Activated gamma-delta T cell treated with Interleukin-2 at 50 U/mL for 16 hours (primary cell): ENCODE measurements at regions not wholly inside any gene's neighbourhood (a gene's known extent, or its start where the extent isn't known, plus 50 kb on each side); places are given as distances from the start of the nearest gene placed in this dataset.

ENCODE experiments used
- DNase-seq: peaks from one replicate; pipeline ENCODE4 v3.0.0-alpha.2; 2020

DNA sequence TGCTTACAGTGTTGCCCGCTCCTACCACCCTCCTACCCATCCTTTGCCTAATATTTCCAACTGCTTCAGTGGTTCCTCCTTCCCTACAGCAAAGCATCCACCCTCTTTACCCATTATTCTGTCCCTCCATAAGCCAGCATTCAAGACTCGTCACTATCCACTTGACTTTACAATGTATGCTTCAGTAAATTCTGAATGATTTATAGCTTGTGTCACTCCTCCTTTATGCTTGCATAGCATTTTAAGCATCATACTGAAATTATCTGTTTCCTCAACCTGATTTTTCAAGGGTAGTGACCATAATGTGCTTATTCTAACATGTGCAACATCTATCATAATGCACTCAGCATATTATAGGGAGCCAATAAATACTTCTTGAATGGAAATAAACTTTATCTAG lies 365.5 kb downstream of the RAB28 start:
- DNase-seq, result no peak

GRCh38 chr4:13117185-13117584 lies 367.0 kb downstream of the RAB28 start:
- DNase-seq, result no peak

- DNase-seq, result no peak
These were observed 372.1 kb downstream of the RAB28 start for GRCh38 chr4:13112030-13112429.

- no peak for DNase-seq
These were observed 374.6 kb downstream of the RAB28 start for GRCh38 chr4:13109536-13109935.

DNA sequence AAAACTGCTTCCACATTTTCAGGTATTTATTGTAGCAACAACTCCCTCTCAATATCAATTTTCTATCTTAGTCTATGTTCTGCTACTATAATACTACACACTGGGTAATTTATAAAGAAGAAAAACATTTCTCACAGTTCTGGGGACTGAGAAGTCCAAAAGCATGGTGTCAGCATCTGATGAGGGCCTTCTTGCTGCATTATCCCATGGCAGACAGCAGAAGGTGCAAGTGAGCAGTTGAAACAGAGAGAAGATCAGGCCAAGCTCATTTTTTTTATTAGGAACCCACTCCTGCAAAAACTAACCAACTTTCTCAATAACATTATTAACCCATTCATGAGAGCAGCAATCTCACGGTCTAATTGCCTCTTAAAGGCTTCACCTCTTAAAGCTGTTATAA lies 376.0 kb downstream of the RAB28 start:
- DNase-seq, result no peak

DNA sequence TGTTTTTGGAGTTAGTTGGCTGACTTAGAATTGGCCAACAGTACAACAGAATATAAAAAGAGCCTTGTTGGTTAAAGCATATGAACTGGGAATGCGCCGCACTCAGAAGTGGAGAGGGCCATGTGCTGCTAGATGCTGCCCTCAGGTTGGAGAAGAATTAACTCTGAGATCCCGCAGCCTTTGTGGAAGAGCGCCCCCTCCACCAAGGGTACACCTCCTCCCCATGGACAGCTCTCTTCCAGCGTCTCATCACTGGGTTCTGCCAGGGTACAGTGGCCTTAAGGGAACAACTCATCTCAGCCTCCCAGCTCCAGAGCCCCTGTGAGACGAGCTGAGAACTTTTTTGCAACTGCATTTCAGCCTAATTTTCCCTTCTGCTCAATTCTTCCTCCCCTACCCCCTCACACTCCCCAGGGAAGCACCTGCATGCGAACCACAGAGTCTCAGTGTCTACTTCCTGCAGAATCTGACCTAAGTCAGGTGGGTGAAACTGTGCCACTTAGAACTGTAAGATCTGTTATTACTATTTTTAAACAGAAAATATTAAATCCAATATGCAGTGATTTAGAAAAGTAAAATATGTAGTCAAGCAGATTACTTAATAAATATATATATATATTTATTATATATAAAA lies 380.6 kb downstream of the RAB28 start:
- DNase-seq, result no peak

GRCh38 chr4:13102092-13102742 lies 381.9 kb downstream of the RAB28 start:
- no peak for DNase-seq

- DNase-seq, result no peak
These were observed 386.2 kb downstream of the RAB28 start for GRCh38 chr4:13097971-13098370.

DNA sequence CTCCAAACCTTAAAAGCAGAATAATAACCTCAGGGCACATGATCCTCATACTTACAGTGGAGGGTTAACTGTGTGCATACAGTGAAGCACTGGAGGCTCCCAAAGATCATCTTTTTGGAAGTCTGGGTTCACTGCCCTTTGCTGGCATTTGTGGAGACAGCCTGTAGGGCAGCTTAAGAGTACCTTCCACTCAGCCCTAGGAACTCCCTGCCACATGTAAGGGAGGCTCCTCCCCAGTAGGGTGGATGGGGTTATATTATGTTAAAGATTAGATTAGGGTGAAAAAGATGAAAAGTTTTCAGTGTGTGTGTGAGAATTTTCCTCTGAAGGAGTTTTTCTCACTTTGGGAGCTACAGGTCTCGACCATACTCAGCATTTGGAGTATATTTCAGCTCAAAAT lies 388.4 kb downstream of the RAB28 start:
- DNase-seq, result no peak

DNA sequence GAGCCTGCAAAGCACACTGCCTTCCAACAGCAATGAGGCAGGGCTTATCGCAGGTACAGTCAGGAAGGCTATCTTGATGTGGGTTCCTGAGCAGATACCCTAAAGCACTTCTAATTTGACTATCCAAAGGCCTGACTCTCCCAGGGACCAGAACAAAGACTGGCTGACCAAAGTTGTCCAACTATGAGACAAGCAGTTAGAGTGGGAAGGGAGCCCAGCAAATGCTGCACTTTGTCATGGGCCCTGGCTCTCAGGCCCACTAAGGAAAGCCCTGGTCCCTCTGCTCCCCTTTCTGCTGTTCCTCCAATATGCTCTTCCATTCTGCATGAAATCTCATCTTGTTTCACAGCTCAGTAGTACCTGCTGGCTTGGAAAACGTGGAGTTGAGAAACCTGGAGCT lies 391.0 kb downstream of the RAB28 start:
- DNase-seq, result no peak

DNA sequence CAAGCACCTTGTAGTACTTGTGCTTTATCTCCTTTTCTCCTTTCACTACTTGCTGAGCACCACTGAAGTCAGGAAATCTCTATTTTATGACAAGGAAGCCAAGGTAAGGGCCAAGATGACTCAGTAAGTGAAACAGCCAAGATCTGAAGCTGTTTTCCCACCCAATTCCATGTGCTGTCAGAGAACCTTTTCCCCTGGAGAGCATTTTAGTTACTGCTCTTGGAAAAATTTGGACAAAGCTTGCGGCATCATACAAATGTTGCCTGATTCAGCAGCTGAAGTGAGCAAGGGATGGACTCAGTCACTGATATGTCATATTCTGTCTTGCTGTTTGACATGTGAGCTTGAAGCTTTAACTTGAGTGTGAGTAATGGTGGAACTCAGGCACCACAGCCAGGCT lies 391.4 kb downstream of the RAB28 start:
- no peak for DNase-seq

DNA sequence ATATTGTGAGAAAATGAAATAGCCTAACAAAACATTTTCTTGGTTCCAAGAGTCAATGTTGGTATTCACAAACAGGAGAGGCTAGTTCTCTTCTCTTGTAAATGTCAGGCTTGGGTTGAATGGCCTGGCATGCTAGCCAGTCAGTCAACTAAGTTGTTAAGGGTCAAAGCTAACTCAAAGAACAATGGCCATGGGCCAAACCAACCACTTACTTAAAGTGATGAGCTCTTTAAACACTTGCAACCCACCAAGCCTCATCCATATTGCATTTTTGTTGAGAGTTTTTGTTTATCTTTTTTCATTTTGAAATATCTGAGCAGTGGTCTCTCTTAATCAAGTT lies 394.5 kb downstream of the RAB28 start:
- no peak for DNase-seq

DNA sequence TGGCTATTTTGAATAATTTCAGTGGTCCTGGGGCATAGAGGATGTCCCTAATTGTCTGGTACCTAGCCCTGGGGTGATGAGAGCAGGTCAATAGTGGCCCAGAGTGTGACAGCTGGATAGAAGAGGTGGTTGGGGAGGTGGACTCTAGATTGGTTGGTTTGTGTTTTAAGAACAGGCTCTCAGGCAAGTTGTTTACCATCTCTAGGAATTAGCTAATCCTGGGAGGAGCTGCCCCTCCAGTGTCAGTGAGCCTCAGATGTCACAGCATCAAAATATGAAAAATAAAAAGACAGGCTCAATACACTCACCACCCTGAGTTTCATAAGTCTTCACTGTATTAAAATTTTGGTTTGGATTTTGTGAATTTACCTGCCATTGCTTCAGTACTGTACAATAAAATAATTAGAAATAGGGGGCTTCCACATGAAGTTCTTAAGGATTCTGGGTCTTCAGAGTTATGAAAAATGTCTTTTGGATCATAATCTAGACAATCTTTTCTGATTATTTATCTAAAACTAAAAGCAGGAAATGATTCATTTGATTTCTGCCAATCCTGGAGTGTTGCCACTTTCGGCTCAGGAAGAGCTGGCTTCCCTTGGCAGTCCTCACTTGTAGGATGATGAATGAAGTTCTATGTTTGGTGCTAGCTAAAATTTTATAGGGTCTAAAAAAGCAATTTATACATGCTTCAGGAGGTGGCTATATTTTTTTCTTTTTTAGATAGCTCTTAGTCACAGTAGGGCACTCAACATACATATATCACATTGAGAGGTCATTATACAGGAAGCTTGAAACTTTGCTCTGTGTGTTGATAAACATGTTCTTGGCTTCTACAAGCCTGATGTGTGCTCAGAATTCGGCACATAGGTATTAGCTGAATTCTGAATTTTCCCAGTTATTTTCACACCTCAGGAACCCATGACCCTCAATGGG lies 395.1 kb downstream of the RAB28 start:
- no peak for DNase-seq

- DNase-seq, result no peak
These were observed 397.1 kb downstream of the RAB28 start for GRCh38 chr4:13087041-13087440.

GRCh38 chr4:13084210-13084609 lies 399.9 kb downstream of the RAB28 start:
- DNase-seq, result no peak

GRCh38 chr4:13081830-13082229 lies 402.3 kb downstream of the RAB28 start:
- no peak for DNase-seq

DNA sequence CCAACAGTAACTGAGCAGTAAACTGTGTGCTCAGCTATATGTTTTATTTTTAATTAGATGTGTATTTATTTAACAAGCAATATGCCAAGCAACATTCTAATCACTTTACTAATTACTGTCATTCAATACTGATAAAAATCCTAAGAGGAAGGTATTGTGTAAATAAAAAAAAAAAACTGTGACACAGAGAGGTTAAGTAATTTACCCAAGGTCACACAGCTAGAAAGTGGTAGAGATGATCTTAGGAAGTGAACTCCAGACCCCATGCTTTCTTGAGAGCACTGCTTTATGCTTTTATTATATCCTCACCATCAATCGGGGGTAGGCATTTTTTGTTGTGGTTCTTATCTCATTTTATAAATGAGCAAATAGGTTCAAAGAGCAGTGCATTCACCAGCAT lies 417.1 kb downstream of the RAB28 start:
- DNase-seq, result no peak

- DNase-seq, result no peak
These were observed 425.1 kb downstream of the RAB28 start for GRCh38 chr4:13059019-13059418.

DNA sequence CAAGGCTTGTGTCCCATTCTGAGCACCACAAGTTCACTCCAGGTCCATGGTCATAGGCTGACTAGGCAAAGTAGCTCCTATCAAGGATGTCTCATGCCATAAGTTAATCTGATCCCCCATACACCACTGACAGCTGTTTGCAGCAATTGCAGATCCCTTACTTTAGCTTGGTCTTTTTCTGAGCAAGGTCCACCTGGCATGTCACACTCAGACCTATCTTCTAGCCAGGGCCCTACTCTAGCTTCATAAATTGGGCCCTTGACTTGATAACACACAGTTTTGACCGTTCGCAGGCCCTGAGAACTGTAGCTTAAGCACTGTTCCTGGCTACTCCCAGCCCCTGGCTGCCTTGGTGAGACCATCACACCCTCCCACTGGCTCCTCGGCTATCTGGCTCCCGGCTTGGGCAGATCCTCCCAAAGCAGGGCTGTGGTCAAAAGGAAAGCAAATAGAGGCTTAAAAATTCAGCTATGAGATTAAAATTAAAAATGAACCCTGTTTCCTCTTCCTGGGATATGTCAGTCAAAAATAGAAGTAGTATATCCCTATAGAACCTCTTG lies 427.4 kb downstream of the RAB28 start:
- no peak for DNase-seq

- DNase-seq, result no peak
These were observed 429.6 kb downstream of the RAB28 start for GRCh38 chr4:13054420-13054970.

DNA sequence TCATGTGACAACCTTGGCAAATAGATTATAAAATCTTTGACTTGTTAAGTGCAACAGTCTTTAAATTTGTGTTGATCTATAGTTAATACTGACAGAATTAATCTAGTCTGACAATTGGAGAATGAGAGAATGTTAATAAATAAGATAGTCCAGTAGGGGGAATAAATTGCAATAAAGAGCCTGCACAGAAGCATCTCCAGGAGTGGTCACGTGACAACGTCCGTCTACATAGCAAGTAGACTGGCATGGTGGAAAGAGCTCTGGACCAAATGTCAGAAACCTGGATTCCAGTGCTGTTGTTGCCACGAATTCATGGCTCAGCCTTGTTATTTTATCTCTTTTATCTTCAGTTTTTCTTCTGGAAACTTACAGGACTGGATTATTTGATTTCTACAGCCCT lies 436.5 kb downstream of the RAB28 start:
- DNase-seq, result no peak

GRCh38 chr4:13036841-13037240 lies 447.3 kb downstream of the RAB28 start:
- DNase-seq, result no peak

GRCh38 chr4:13032936-13033335 lies 451.2 kb downstream of the RAB28 start:
- DNase-seq, result no peak
